Anterior cingulate cortex (tissue), 58 donors: ENCODE measurements at regions not wholly inside any gene's neighbourhood (a gene's known extent, or its start where the extent isn't known, plus 50 kb on each side); places are given as distances from the start of the nearest gene placed in this dataset.
"Not testable (repeated sequence)": the region's sequence is repeated elsewhere in the genome, so short reads cannot be mapped to it uniquely, and the experiment has no call there.

Experiments used
- DNase-seq, 58 donors: peaks; one replicate each; lab custom pipeline; 2025; lab: John Stamatoyannopoulos, UW

DNA sequence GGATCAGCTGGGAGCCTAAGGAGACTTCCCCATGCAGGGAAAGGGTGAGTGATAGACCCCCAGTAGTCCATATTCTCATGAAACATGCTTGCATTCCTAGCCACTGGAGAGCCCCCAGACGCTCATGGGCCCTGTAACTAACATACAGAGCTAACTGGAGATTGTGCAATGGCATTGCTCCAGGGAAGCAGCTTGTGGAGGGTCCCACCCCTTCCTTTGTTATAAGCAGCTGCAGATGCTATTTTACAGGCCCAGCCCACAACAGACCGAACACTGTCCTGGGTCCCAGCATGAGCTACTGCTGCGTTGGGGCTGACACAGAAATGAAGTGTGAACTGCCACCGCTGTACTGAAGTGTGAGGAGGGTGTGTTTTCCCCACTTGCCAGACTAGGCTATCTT is 1465.7 kb upstream of the DIAPH2 start:
- DNase-seq = no peak

DNA sequence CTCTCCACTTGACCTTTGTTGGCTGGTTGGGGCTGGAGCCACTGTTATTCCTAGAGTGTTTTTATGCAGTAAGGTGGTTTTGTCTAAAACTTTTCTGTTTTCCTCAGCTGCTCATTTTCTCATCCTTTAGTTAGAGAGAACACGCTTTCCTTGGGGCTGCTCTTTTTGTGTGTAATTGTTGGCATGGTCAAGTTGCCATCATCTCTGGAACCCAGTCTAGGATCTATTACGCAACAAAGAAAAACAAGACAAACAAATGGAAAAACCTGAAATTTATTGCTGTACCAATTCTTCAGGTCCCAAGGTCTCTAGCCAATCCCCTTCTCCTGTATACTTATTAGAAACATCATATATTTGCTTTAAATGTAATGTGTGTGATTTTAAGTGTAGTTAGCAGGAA is 1436.3 kb upstream of the DIAPH2 start:
- DNase-seq = no peak

DNA sequence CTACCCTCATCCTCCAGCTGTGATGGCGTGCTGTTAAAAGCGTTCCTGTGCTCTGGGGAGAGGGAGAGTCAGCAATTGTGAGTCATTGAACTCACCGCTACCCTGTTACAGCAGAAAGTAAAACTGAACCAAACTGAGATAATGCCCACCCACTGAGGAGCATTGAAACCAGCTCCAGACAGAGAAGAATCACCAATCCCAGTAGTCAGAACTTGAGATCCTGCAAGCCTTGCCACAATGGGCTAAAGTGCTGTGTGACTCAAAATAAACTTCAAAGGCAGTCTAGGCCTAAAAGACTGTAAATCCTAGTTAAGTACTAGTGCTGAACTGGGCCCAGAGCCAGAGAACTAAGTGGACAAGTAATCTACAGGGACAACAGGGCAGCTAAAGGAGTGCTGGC is 1394.2 kb upstream of the DIAPH2 start:
- DNase-seq = no peak

DNA sequence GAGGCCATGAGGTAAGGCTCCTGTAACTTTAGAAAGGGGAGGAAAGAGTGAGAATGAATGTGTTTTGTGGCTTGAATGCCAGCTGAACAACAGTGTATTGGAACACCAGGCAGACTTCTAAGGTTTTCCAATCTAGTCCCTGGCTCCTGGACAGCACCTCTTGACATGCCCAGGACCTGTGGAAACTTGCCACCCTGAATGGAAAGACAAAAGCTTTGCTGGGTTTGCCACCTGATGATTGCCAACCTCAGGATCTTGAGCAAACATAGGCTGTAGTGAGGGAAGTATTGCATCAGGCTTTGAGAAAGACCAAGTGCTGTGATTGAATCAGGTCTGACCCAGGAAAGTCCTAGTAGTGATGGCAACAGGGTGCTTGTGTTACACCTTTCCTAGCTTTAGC is 1393.1 kb upstream of the DIAPH2 start:
- no peak for DNase-seq

DNA sequence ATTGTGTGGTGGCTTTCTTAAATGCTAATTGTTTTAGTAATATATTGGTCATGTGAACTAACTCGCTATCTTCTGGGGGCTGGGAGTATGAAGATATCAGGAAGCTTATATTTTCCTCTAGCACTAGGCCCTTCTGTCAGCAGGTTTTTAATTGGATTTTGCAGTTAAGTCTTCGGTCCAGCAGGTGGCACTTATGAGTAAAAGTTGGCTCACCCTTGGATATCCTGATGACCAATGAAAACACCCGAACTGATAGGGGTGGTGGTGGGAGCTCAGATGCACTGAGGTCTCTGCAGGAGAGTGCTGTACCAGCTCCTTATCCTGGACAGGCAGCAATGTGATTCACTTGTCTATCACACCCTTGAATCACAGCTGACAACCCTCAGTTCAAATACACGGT is 1365.8 kb upstream of the DIAPH2 start:
- no peak for DNase-seq

DNA sequence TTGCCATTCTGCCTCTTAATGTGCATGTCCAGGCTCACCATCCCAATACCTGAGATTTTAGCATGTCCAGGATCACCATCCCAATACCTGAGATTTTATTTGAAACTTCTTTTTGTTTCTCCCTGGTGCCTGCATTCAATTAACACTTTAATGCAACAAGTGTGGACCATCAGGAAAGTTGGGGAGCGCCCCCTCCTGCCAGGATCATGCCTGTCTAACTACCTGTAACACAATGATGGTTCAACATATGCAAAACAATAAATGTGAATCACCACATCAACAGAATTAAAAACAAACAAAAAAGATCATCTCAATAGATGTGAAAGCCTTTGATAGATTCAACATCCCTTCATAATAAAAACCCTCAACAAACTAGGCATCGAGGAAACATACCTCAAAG is 1359.5 kb upstream of the DIAPH2 start:
- no peak for DNase-seq

DNA sequence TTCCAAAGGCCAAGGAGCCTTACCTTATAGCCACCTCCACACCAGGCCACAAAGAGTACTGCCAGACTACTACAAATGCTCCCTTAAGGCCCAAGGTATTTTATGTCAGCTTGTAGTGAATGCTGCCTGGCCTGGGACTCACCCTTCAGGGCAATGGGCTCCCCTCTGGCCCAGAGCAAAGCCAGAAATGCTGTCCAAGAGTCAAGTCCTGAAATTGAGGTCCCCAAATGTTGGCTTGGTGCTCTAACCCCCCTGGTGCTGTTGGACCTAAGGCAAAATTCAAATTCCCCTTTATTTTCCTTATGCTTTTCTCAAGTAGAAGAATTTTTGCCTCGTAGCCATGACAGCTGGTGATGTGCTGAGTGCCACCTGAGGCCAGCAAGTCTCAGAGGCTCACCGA is 1354.3 kb upstream of the DIAPH2 start:
- DNase-seq = no peak

DNA sequence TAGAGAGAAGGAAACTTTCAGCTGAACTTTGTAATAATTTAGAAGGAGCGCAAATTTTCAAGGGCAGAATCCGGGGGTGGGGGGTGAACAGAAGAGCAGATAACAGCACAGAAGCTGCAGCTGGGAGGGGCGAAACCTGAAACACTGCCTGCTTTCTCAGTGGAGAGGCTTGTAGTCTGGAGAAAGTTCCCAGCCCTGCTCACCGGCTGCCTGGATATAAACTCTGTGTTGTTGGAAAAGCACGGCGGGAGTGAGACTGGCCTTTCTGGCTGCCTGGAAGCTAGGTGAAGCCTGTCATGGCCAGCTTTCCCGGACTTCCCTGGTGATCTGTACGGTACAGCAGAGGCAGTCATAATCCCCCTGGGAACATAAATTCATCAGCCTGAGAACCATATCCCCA is 1352.1 kb upstream of the DIAPH2 start:
- DNase-seq = no peak

DNA sequence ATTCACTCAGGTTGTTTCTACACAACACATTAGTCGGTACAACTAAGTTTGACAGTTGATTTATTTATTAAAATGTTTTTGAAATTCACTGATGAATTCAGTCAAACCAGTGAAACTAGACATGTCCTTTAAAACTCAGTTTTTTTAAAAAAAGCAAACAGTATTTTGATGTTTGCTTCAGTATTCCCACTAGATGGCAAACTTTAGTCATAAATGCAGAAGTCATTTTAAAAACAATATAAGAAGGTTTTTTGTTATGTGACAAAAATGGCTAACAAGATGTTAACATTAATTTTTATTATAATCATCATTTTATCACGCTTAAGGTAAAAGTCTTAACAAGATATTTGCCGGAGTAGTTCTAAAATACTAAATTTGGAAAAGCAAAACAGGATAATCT is 1337.8 kb upstream of the DIAPH2 start:
- no peak for DNase-seq

DNA sequence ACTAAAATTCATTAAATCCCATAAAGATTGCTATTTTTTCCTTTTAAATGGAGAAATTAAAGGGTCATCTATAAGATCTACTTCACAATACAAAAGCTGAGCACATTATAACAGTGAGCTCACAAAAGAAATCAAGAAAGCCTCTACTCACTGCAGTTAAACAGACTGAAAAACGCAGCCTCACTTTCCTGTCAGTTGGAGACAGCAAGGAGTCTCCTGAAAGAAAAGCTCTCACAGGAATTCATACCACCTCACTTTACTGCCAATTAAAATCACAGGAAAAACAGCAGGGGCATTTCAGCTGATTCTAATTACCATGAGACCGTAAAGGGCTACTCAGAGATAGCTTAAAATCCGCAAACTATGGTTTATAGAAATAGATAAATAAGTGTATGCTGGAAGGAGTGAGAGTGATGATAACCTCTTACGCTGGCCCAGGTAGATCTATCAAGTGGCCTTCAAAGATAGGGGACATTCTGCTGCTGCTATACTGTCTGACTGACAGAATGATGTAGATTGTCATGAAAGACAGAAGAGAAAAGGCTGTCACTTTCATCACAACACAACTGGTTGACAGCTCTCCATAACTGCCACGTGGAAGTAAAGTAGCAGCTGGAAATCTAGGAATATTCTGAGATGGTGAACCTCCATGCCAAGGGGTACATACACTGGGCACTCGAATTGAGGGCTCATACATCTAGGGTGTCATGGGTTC is 1333.7 kb upstream of the DIAPH2 start:
- no peak for DNase-seq

DNA sequence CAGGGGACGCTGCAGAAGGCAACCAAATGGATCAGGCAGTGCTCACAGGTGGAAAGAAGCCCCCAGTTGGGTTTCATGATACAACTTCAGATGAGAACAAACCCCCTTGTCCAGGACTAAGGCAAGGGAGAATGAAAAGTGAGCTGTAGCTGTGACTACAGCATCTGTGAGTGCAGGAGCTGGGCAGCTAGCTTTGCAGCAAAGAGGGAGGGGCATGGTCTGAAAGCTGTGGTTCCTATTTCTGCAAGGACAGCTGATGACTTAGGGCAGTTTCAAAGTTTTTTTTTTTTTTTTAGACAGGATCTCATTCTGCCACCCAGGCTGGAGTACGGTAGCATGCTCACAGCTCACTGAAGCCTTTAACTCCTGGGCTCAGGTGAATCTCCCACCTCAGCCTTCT is 1317.4 kb upstream of the DIAPH2 start:
- DNase-seq = no peak

DNA sequence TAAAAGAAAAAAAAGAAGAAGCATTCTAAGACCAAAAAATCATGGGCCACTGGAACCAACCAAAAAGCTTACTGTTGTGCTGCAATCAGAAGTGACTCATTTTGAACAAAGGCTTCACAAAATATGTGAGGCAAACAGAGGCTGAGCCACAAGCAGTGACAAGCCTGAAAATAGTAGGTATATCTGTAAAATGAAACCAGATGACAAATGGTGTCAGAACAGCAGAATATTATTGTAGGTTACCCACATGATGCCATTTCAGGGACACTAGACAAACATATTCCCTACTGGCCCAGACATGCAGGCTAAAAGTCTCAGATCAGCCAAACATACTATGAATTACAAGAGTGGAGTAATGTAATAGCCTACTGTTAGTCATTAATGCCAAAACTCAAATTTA is 1301.8 kb upstream of the DIAPH2 start:
- DNase-seq = no peak

DNA sequence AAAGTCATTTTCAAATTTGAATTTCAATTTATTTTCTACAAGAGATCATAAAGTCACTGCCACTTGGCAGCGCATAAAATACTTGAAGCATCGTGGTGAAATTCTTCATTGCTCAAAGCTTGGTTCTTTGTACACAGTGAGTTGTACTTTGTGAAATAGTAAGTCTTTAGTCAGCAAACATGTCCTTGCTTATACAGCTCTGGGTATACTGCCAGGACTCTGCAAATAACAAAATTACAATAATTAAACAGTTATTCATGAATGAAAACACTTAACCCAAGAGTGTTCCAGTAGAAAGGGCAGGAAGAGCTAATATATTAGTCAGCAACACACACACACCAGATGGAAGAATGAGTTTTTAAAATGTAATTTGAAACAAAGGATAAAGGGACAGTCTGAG is 1300.9 kb upstream of the DIAPH2 start:
- DNase-seq = no peak

DNA sequence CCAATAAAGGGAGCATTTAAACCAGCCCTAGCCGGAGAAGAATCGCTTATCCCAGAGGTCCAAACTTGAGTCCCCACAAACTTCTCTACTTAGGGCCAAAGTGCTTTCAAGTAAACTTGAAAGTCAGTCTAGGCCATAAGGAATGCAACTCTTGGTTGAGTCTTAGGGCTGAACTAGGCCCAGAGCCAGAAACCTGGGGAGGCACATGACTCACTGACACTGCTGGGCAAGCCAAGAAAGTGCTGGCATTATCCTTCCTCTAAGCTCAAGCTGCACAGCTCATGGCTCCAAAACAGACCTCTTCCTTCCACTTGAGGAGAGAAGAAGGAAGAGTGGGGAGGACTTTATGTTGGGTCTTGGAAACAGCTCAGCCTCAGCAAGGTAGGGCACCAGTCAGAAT is 1257.3 kb upstream of the DIAPH2 start:
- DNase-seq = no peak

DNA sequence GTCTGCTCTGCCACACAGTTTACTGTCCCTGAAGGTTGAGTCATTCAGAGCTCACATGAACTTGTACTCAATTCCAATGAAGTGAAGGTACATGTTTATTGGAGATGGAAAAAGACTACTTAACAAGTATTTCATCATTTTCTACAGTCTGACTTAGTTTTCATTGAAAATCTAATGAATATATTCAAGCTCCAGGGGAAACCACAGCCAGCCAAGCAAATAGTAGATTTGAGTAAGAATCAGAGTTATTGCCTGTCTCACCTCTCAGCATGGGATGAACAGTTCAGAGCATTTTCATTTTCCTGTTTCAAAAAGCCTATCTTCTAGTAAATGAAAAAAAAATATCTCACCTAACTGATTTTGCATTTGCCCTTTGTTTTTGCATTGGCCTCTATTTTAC is 1249.4 kb upstream of the DIAPH2 start:
- DNase-seq = no peak

DNA sequence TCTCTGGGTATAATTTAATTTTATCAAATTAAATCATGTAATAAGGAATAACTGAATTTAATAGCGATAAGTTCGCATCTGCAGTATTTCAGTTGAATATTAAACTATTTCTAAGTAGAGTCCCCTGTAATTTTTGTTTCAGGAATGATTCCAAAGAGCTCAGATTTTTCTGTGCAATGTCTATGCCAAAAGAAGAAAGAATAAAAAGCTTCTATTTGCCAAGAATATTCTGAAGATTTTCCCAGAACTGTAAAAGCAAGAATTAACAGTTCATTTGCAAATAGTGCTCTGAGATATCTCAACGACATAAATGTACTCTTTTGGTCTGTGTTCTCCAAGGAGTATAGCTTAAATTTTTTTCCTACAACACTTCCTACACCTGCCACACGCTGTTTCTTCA is 1242.8 kb upstream of the DIAPH2 start:
- DNase-seq = peak in 1 of 58 donors; percentile 1

DNA sequence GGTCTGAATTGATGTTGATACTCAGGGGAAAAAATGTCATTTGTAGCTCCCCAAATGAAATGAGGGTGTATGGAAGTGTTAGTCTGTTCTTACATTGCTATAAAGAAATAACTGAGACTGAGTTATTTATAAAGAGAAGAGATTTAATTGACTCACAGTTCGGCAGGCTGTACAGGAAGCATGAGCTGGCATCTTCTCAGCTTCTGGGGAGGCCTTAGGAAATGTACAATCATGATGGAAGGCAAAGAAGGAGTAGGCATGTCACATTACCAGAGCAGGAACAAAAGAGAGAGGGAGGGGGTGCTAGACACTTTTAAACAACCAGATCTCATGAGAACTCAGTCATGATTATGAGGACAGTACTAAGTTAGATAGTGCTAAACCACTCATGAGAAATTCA is 1199.9 kb upstream of the DIAPH2 start:
- no peak for DNase-seq

DNA sequence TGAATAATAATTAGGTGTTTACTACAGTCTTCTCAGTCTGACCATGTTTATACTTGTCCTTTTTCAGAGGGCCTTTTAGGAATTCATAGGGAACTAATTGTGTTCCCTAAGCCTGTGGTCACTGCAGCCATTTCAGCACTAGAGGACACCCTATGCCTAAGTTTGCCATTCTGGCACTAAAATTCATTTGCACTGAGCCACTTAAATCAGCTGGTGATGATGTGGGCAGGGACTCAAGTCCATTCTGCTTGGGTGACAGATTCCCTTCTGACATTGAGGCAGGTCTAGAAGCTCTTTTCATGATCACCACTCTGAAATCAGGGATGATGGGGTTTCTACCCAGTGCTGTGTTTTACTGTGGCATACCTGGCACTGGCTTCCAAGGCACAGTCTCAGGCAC is 1178.9 kb upstream of the DIAPH2 start:
- no peak for DNase-seq

DNA sequence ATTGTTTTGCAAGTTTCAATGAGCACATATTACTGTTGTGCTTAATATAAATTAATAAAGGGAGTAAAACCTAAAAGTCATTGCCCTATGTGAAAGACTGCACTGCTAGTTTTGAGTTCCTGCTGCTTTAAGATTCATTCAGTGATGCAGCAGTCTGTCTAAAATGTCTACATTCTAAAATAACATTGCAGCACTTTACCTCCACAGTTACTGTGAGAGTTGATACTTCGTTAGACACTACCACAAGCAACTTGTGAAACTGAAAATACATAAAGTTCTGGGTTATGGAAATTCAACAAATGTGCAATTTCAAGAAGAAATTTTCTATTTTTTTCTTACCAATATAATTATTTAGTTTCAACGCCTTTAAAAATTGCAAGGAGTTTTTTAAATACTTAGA is 1175.2 kb upstream of the DIAPH2 start:
- DNase-seq = no peak

DNA sequence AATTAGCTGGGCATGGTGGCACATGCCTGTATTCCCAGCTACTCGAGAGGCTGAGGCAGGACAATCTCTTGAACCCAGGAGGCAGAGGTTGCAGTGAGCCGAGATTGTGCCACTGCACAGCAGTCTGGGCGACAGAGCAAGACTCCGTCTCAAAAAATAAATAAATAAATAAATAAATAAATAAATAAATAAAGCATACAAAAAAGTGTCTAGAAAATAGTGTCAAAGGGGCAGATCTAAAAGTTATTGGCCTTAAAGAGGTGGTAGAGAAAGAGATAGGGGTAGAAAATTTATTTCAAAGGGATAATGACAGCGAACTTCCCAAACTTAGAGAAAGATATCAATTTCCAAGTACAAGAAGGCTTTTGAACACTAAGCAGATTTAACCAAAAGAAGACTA is 1160.6 kb upstream of the DIAPH2 start:
- DNase-seq = not testable (repeated sequence)

DNA sequence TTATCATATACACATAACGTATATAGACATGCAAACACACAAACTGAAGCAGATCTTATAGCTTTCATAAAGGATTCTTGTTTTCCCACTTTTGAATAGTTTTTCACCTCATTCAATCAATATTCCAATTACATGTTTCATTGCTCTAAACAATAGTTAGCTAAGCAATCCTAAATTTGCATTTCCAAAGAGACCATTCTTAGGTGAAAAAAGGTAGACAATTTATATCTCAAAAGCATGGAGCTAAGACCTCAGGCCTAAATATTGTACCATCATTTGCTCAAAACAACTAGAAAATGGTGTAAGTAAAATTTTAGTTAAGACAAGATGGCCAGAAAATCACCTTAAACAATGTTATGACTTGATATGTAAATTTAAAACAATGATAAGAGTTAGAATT is 1148.5 kb upstream of the DIAPH2 start:
- no peak for DNase-seq

DNA sequence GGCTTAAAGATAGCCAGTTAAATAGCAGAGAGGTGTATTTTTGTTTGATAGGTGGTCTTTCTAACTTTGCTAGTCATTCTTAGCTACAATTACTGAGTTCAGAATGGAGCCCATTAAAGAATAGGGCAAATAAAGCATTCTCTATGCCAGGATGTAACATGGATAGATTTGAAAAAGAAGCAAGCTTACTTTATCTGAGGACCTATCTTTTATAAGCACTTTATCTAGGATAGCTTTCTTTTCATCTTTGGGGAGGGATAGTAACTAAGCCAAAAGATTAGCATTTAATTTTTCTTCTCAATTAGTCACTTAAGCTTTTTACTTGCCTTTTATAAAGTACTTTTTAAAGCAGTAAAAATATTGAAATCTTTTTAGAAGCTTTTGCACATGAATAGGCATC is 1148.0 kb upstream of the DIAPH2 start:
- DNase-seq = no peak

DNA sequence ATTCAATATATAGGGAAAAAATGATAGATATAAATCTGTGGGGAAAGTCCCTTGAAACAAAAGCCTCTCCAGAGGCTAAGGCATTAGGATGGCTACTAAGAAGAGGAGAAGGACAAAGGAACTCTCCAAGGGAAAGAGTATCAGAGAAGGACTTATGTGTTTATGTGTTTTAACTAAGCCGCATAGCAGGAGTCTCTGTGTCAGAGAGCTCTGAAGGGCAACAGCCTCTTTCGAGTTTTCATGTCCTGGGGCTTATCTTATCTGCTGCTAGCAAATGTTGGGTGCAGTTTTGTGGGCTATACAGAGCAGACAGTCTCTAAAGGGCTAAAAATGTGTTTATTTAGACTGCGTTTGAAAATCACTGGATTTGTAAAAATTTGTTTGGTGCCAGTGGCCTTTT is 1145.6 kb upstream of the DIAPH2 start:
- no peak for DNase-seq
